HCT116 (cell line): ENCODE measurements at regions not wholly inside any gene's neighbourhood (a gene's known extent, or its start where the extent isn't known, plus 50 kb on each side); places are given as distances from the start of the nearest gene placed in this dataset.

ENCODE experiments used
- ATAC-seq: fragments of 200-7000 bp; cut with Tn5 transposase; 2 replicates; pipeline ENCODE4 v1.9.1; 2020; ENCODE audit warnings: mild to moderate bottlenecking, moderate library complexity
- BruUV-seq: library from RNA; stranded (reverse); fragments of 400-500 nt; replicated peaks from 2 replicates; lab custom pipeline; 2021; lab: Mats Ljungman, UMichigan
- CTCF ChIA-PET: fragments of 300-600 bp; sonication (Branson Sonifier 250); formaldehyde crosslinking; loops from one replicate; lab custom pipeline; 2021; ENCODE audit warnings: antibody characterized with exemption; lab: Charles Lee
- POLR2A ChIA-PET: fragments of 300-600, 350-600 bp; sonication (Branson Sonifier 250); formaldehyde crosslinking; loops from one replicate; lab custom pipeline; 2021; ENCODE audit warnings: antibody characterized with exemption; lab: Charles Lee
- RAD21 ChIA-PET, 2 experiments: fragments of 300-600 bp; sonication (Branson Sonifier 250); formaldehyde crosslinking; loops; one replicate each; lab custom pipeline; 2023; ENCODE audit warnings: low total read pairs in 2 of 2; ENCODE audit not compliant: uncharacterized antibody in 2 of 2, unreplicated experiment in 2 of 2, low non-redundant PET in 1 of 2; lab: Charles Lee
- DNase-seq: peaks from one replicate; pipeline ENCODE4 v3.0.0-alpha.2; 2010; ENCODE audit warnings: low read depth, low spot score
- H2AFZ ChIP-seq: fragments of 200-600 bp; shearing (Covaris generic), sonication (generic); 2 replicates; pipeline ENCODE4 v1.6.1; 2017; ENCODE audit warnings: low read depth, mixed run types, mixed read lengths, antibody characterized with exemption, low read length; ENCODE audit not compliant: poor library complexity, severe bottlenecking
- H3K27ac ChIP-seq: 2 replicates; pipeline ENCODE4 v1.5.1; 2012; ENCODE audit warnings: low read depth, low read length
- H3K27me3 ChIP-seq: fragments of 200-600 bp; sonication (generic); 2 replicates; pipeline ENCODE4 v1.6.1; 2016; ENCODE audit warnings: mixed run types, low read length, mixed read lengths; ENCODE audit not compliant: insufficient read depth
- H3K36me3 ChIP-seq, 2 experiments: fragments of 200-500 bp in 1 of 2; fragments of 200-600 bp in 1 of 2; sonication (Bioruptor generic) in 1 of 2; sonication (generic) in 1 of 2; 2 replicates each; pipeline versions ENCODE4 v1.5.1 to v1.6.1; 2014 to 2016; ENCODE audit warnings: low read length in 2 of 2, inconsistent platforms in 1 of 2, mixed read lengths in 1 of 2, mixed run types in 1 of 2; ENCODE audit not compliant: insufficient read depth in 2 of 2, control insufficient read depth in 1 of 2
- H3K4me1 ChIP-seq, 2 experiments: fragments of 200-600 bp in 1 of 2; sonication (generic) in 1 of 2; 2 replicates each; pipeline versions ENCODE4 v1.5.1 to v1.6.1; 2012 to 2017; ENCODE audit warnings: low read length in 2 of 2, inconsistent platforms in 1 of 2, mild to moderate bottlenecking in 1 of 2, mixed read lengths in 1 of 2, mixed run types in 1 of 2, moderate library complexity in 1 of 2; ENCODE audit not compliant: insufficient read depth in 2 of 2, control insufficient read depth in 1 of 2
- H3K4me2 ChIP-seq: fragments of 200-600 bp; sonication (generic); 2 replicates; pipeline ENCODE4 v1.6.1; 2017; ENCODE audit warnings: mixed run types, low read length, mixed read lengths
- H3K4me3 ChIP-seq, 2 experiments: fragments of 200-600 bp in 1 of 2; sonication (generic) in 1 of 2; replicated peaks in 1 of 2; 2 replicates each; pipeline ENCODE4 v1.5.1; 2011 to 2016; ENCODE audit warnings: low read length in 2 of 2, control low read depth in 1 of 2, low read depth in 1 of 2, mild to moderate bottlenecking in 1 of 2, mixed read lengths in 1 of 2, mixed run types in 1 of 2
- H3K79me2 ChIP-seq: fragments of 200-600 bp; sonication (generic); 2 replicates; pipeline ENCODE4 v1.6.1; 2017; ENCODE audit warnings: mild to moderate bottlenecking, mixed run types, low read length, moderate library complexity, mixed read lengths; ENCODE audit not compliant: insufficient read depth
- H3K9ac ChIP-seq: fragments of 200-600 bp; sonication (generic); 2 replicates; pipeline ENCODE4 v1.6.1; 2016; ENCODE audit warnings: low read length, mixed read lengths
- H3K9me2 ChIP-seq: fragments of 200-600 bp; sonication (generic), shearing (Covaris generic); 2 replicates; pipeline ENCODE4 v1.6.1; 2017; ENCODE audit warnings: mixed run types, mild to moderate bottlenecking, moderate library complexity; ENCODE audit not compliant: insufficient read depth
- H3K9me3 ChIP-seq, 2 experiments: fragments of 200-500 bp in 1 of 2; fragments of 200-600 bp in 1 of 2; sonication (Bioruptor generic) in 1 of 2; sonication (generic) in 1 of 2; 2 replicates each; pipeline ENCODE4 v1.6.1; 2014 to 2017; ENCODE audit warnings: low read length in 2 of 2, mixed read lengths in 2 of 2, inconsistent platforms in 1 of 2, low read depth in 1 of 2, mild to moderate bottlenecking in 1 of 2, mixed run types in 1 of 2, moderate library complexity in 1 of 2; ENCODE audit not compliant: control insufficient read depth in 1 of 2, insufficient read depth in 1 of 2
- H4K20me1 ChIP-seq: fragments of 200-600 bp; sonication (generic), shearing (Covaris generic); 2 replicates; pipeline ENCODE4 v1.6.1; 2017; ENCODE audit warnings: mixed run types, mild to moderate bottlenecking, moderate library complexity; ENCODE audit not compliant: insufficient read depth
- CBX3 ChIP-seq: IDR thresholded peaks from 2 replicates; pipeline ENCODE4 v1.6.1; 2012; ENCODE audit warnings: low read depth
- EGR1 ChIP-seq: IDR thresholded peaks from 2 replicates; pipeline ENCODE4 v1.6.1; 2012; ENCODE audit warnings: low read depth
- POLR2AphosphoS5 ChIP-seq: IDR thresholded peaks from 2 replicates; pipeline ENCODE4 v1.6.1; 2011; ENCODE audit warnings: mild to moderate bottlenecking, low read depth, low read length, moderate library complexity
- SIN3A ChIP-seq: IDR thresholded peaks from 2 replicates; pipeline ENCODE4 v1.6.1; 2012; ENCODE audit warnings: low read depth
- SRF ChIP-seq: IDR thresholded peaks from 2 replicates; pipeline ENCODE4 v1.6.1; 2012; ENCODE audit warnings: low read depth
- TCF7L2 ChIP-seq: IDR thresholded peaks from 2 replicates; pipeline ENCODE4 v1.7.0; 2011; ENCODE audit warnings: borderline replicate concordance, inconsistent platforms; ENCODE audit not compliant: insufficient read depth, insufficient read length; ENCODE audit errors: extremely low read depth
- ZFX ChIP-seq: fragments of 450-650 bp; IDR thresholded peaks from 2 replicates; pipeline ENCODE4 v1.6.1; 2017
- ZNF274 ChIP-seq: fragments of 200-500 bp; sonication (Bioruptor generic); IDR thresholded peaks from 2 replicates; pipeline ENCODE4 v1.6.1; 2014; ENCODE audit warnings: mild to moderate bottlenecking, low read depth, low read length, inconsistent platforms
- intact Hi-C: fragments of 100-400 bp; cut with micrococcal nuclease; formaldehyde crosslinking; loops from 2 replicates; pipeline ENCODE4 v1.10.0; 2022
- TF ChIP-seq, protein P1 (sequence below): IDR thresholded peaks from 2 replicates; pipeline ENCODE4 v1.6.1; 2012
- TF ChIP-seq, protein P2 (sequence below): IDR thresholded peaks from 2 replicates; pipeline ENCODE4 v1.6.1; 2012; ENCODE audit warnings: low read depth

DNA sequence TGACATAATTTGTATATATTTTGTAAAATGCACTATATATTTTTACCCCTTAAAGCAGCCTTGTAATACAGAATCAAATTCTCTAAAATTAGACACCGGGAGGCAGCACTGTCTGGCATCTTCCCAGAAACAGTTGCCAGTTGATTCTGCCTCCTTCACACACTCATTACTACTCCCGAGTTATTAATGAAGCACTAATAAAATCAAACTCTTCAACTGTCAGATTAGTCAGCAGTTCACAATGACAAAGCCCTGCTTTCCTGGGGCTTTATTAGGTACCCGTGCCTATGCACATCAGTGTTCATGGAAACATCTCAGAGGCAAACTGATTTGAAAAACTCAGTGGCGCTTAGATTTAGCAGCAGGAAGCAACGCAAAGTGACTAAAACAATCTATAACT, 103.5 kb upstream of the VEGFC start:
- Histone ChIP-seq H3K27me3 (no peaks in the 10 kb centered on the region), H2AFZ (peak overlapping the region; percentile 49), H3K9ac (no peak overlapping the region), H3K9me3 (no peaks in the 10 kb centered on the region), H3K4me3 (no peak overlapping the region), H3K4me2 (no peak overlapping the region), H3K36me3 (no peaks in the 10 kb centered on the region), H3K79me2 (no peaks in the 10 kb centered on the region), H3K9me2 (no peaks in the 10 kb centered on the region), H4K20me1 (no peaks in the 10 kb centered on the region), H3K27ac (no peak overlapping the region), H3K4me1 (peaks cover 0 to 4% of the 10 kb centered on the region in 2 experiments; a peak in 1 of 4 replicates)
- BruUV-seq = no TSS peak
- RAD21 ChIA-PET = no interaction called here
- ATAC-seq = no peak
- POLR2A ChIA-PET = no interaction called here
- intact Hi-C loops = no loop called here
- CTCF ChIA-PET = no interaction called here
- DNase-seq = no peak
- TF ChIP-seq POLR2AphosphoS5 (no peak), ZNF274 (no peak), SIN3A (no peak), EGR1 (no peak), CBX3 (no peak), TCF7L2 (no peak), ZFX (no peak), SRF (no peak)
- TF ChIP-seq, protein P1, sequence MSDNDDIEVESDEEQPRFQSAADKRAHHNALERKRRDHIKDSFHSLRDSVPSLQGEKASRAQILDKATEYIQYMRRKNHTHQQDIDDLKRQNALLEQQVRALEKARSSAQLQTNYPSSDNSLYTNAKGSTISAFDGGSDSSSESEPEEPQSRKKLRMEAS = no peak
- TF ChIP-seq, protein P2, sequence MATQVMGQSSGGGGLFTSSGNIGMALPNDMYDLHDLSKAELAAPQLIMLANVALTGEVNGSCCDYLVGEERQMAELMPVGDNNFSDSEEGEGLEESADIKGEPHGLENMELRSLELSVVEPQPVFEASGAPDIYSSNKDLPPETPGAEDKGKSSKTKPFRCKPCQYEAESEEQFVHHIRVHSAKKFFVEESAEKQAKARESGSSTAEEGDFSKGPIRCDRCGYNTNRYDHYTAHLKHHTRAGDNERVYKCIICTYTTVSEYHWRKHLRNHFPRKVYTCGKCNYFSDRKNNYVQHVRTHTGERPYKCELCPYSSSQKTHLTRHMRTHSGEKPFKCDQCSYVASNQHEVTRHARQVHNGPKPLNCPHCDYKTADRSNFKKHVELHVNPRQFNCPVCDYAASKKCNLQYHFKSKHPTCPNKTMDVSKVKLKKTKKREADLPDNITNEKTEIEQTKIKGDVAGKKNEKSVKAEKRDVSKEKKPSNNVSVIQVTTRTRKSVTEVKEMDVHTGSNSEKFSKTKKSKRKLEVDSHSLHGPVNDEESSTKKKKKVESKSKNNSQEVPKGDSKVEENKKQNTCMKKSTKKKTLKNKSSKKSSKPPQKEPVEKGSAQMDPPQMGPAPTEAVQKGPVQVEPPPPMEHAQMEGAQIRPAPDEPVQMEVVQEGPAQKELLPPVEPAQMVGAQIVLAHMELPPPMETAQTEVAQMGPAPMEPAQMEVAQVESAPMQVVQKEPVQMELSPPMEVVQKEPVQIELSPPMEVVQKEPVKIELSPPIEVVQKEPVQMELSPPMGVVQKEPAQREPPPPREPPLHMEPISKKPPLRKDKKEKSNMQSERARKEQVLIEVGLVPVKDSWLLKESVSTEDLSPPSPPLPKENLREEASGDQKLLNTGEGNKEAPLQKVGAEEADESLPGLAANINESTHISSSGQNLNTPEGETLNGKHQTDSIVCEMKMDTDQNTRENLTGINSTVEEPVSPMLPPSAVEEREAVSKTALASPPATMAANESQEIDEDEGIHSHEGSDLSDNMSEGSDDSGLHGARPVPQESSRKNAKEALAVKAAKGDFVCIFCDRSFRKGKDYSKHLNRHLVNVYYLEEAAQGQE = no peak
